ENCODE measurements at regions not wholly inside any gene's neighbourhood (a gene's known extent, or its start where the extent isn't known, plus 50 kb on each side); places are given as distances from the start of the nearest gene placed in this dataset.

- H3K27ac Mint-ChIP-seq = no peak overlapping the region
- no peaks in the 10 kb centered on the region for H3K4me1 Mint-ChIP-seq
- DNase-seq = no peak
- H3K4me3 Mint-ChIP-seq = no peak overlapping the region
- H3K27me3 Mint-ChIP-seq = peaks cover 27% of the 10 kb centered on the region
- ATAC-seq = no peak
- H3K9me3 Mint-ChIP-seq = no peaks in the 10 kb centered on the region
These were observed 108.2 kb upstream of the SALL4 start for GRCh38 chr20:51910321-51911050.

GRCh38 chr20:51906679-51907078 is 104.4 kb upstream of the SALL4 start:
- no peak for ATAC-seq
- no peaks in the 10 kb centered on the region for H3K4me1 Mint-ChIP-seq
- H3K4me3 Mint-ChIP-seq = no peak overlapping the region
- no peak overlapping the region for H3K27ac Mint-ChIP-seq
- peaks cover 12% of the 10 kb centered on the region for H3K27me3 Mint-ChIP-seq
- H3K9me3 Mint-ChIP-seq = no peaks in the 10 kb centered on the region
- no peak for DNase-seq

GRCh38 chr20:51906049-51906448 is 103.7 kb upstream of the SALL4 start:
- no peak for DNase-seq
- Mint-ChIP-seq H3K27me3 (peaks cover 12% of the 10 kb centered on the region), H3K9me3 (no peaks in the 10 kb centered on the region), H3K4me1 (no peaks in the 10 kb centered on the region), H3K4me3 (no peak overlapping the region), H3K27ac (no peak overlapping the region)
- ATAC-seq = no peak

GRCh38 chr20:51902933-51903332 is 100.6 kb upstream of the SALL4 start:
- no peak overlapping the region for H3K27ac Mint-ChIP-seq
- DNase-seq = no peak
- ATAC-seq = no peak

GRCh38 chr20:51900443-51900842 is 98.1 kb upstream of the SALL4 start:
- ATAC-seq = no peak
- Mint-ChIP-seq H3K27ac (no peak overlapping the region), H3K27me3 (no peaks in the 10 kb centered on the region), H3K4me3 (no peak overlapping the region), H3K9me3 (no peaks in the 10 kb centered on the region), H3K4me1 (no peaks in the 10 kb centered on the region)
- DNase-seq = no peak

More at GRCh38 chr20:51902933-51903332, 100.6 kb upstream of the SALL4 start:
- H3K4me1 Mint-ChIP-seq = no peaks in the 10 kb centered on the region
- H3K27me3 Mint-ChIP-seq = no peaks in the 10 kb centered on the region
- H3K4me3 Mint-ChIP-seq = no peak overlapping the region
- no peaks in the 10 kb centered on the region for H3K9me3 Mint-ChIP-seq

- Mint-ChIP-seq H3K27ac (no peak overlapping the region), H3K4me1 (no peaks in the 10 kb centered on the region), H3K9me3 (no peaks in the 10 kb centered on the region), H3K4me3 (no peak overlapping the region), H3K27me3 (no peaks in the 10 kb centered on the region)
- no peak for ATAC-seq
- no peak for DNase-seq
These were observed 97.4 kb upstream of the SALL4 start for GRCh38 chr20:51899674-51900073.

GRCh38 chr20:51898788-51899187 is 96.5 kb upstream of the SALL4 start:
- Mint-ChIP-seq H3K27me3 (peaks cover 3% of the 10 kb centered on the region), H3K4me3 (no peak overlapping the region), H3K27ac (no peak overlapping the region), H3K9me3 (no peaks in the 10 kb centered on the region), H3K4me1 (no peaks in the 10 kb centered on the region)
- no peak for ATAC-seq
- no peak for DNase-seq

GRCh38 chr20:51894619-51895018 is 92.3 kb upstream of the SALL4 start:
- Mint-ChIP-seq H3K4me3 (no peak overlapping the region), H3K27ac (peak overlapping the region in 1 of 2 donors; percentile 11), H3K27me3 (peaks cover 7% of the 10 kb centered on the region), H3K4me1 (no peaks in the 10 kb centered on the region), H3K9me3 (no peaks in the 10 kb centered on the region)
- no peak for ATAC-seq
- DNase-seq = no peak

GRCh38 chr20:51894201-51894600 is 91.9 kb upstream of the SALL4 start:
- H3K27me3 Mint-ChIP-seq = peaks cover 7% of the 10 kb centered on the region
- no peaks in the 10 kb centered on the region for H3K9me3 Mint-ChIP-seq
- ATAC-seq (no peak), DNase-seq (no peak)
- no peak overlapping the region for H3K4me3 Mint-ChIP-seq
- H3K4me1 Mint-ChIP-seq = no peaks in the 10 kb centered on the region
- H3K27ac Mint-ChIP-seq = no peak overlapping the region

GRCh38 chr20:51893723-51894122 is 91.4 kb upstream of the SALL4 start:
- Mint-ChIP-seq H3K27ac (no peak overlapping the region), H3K9me3 (no peaks in the 10 kb centered on the region), H3K4me3 (no peak overlapping the region), H3K27me3 (peaks cover 7% of the 10 kb centered on the region), H3K4me1 (no peaks in the 10 kb centered on the region)
- DNase-seq (no peak), ATAC-seq (no peak)

- Mint-ChIP-seq H3K27me3 (peaks cover 7% of the 10 kb centered on the region), H3K27ac (no peak overlapping the region), H3K4me3 (no peak overlapping the region), H3K4me1 (no peaks in the 10 kb centered on the region), H3K9me3 (no peaks in the 10 kb centered on the region)
- DNase-seq (no peak), ATAC-seq (no peak)
These were observed 87.7 kb upstream of the SALL4 start for GRCh38 chr20:51890003-51890402.

- no peak for ATAC-seq
- Mint-ChIP-seq H3K27me3 (peaks cover 7% of the 10 kb centered on the region), H3K27ac (no peak overlapping the region)
These were observed 87.1 kb upstream of the SALL4 start for GRCh38 chr20:51889466-51889865.

GRCh38 chr20:51888291-51888690 is 86.0 kb upstream of the SALL4 start:
- H3K9me3 Mint-ChIP-seq = no peaks in the 10 kb centered on the region
- no peak for ATAC-seq

More at GRCh38 chr20:51889466-51889865, 87.1 kb upstream of the SALL4 start:
- H3K4me1 Mint-ChIP-seq = no peaks in the 10 kb centered on the region
- DNase-seq = no peak
- no peak overlapping the region for H3K4me3 Mint-ChIP-seq
- no peaks in the 10 kb centered on the region for H3K9me3 Mint-ChIP-seq

GRCh38 chr20:51886891-51887608 is 84.7 kb upstream of the SALL4 start:
- Mint-ChIP-seq H3K27me3 (no peaks in the 10 kb centered on the region), H3K9me3 (no peaks in the 10 kb centered on the region), H3K27ac (no peak overlapping the region), H3K4me1 (no peaks in the 10 kb centered on the region), H3K4me3 (no peak overlapping the region)
- DNase-seq (no peak), ATAC-seq (no peak)

More at GRCh38 chr20:51888291-51888690, 86.0 kb upstream of the SALL4 start:
- H3K27me3 Mint-ChIP-seq = no peaks in the 10 kb centered on the region
- H3K4me1 Mint-ChIP-seq = no peaks in the 10 kb centered on the region
- no peak overlapping the region for H3K27ac Mint-ChIP-seq
- H3K4me3 Mint-ChIP-seq = no peak overlapping the region
- DNase-seq = no peak

GRCh38 chr20:51886341-51886740 is 84.0 kb upstream of the SALL4 start:
- no peaks in the 10 kb centered on the region for H3K27me3 Mint-ChIP-seq
- no peak overlapping the region for H3K4me3 Mint-ChIP-seq
- ATAC-seq (no peak), DNase-seq (no peak)
- no peaks in the 10 kb centered on the region for H3K4me1 Mint-ChIP-seq
- no peaks in the 10 kb centered on the region for H3K9me3 Mint-ChIP-seq
- peak overlapping the region in 1 of 2 donors; percentile 80 for H3K27ac Mint-ChIP-seq

GRCh38 chr20:51884561-51884960 is 82.2 kb upstream of the SALL4 start:
- no peak overlapping the region for H3K4me3 Mint-ChIP-seq
- H3K27me3 Mint-ChIP-seq = no peaks in the 10 kb centered on the region
- no peaks in the 10 kb centered on the region for H3K9me3 Mint-ChIP-seq
- DNase-seq (no peak), ATAC-seq (no peak)
- no peaks in the 10 kb centered on the region for H3K4me1 Mint-ChIP-seq
- no peak overlapping the region for H3K27ac Mint-ChIP-seq

All from stimulated activated naive CD8-positive, alpha-beta T cell treated with anti-CD3 and anti-CD28 coated beads, Interleukin-15, amount 100 ng/mL, for 72 hours (primary cell).